Adrenal gland (tissue), 9 donors: ENCODE measurements at regions not wholly inside any gene's neighbourhood (a gene's known extent, or its start where the extent isn't known, plus 50 kb on each side); places are given as distances from the start of the nearest gene placed in this dataset.

ENCODE experiments used
- DNase-seq, 7 donors: peaks; one replicate each; pipeline ENCODE4 v3.0.0-alpha.2; 2019 to 2020
- H3K27ac ChIP-seq, 5 donors: fragments of 200-600 bp; sonication (generic) in 4 of 5; 1 replicate in 3 of 5; 2 replicates in 2 of 5; pipeline versions ENCODE4 v1.5.1 to v1.8.0; 2016 to 2020; ENCODE audit warnings: mild to moderate bottlenecking in 1 of 5
- H3K27me3 ChIP-seq: fragments of 200-600 bp; 2 replicates; pipeline ENCODE4 v1.8.0; 2021
- H3K36me3 ChIP-seq, 2 donors: fragments of 200-600 bp; replicated peaks in 1 of 2; 1 replicate in 1 of 2; 2 replicates in 1 of 2; pipeline versions ENCODE4 v1.5.1 to v1.8.0; 2018 to 2022
- H3K4me1 ChIP-seq, 2 donors: fragments of 200-600 bp; replicated peaks in 1 of 2; 1 replicate in 1 of 2; 2 replicates in 1 of 2; pipeline versions ENCODE4 v1.5.1 to v1.8.0; 2018 to 2021
- H3K4me3 ChIP-seq, 4 donors: fragments of 200-600 bp; sonication (generic) in 3 of 4; one replicate each; pipeline ENCODE4 v1.5.1; 2016 to 2018
- H3K9me3 ChIP-seq, 3 donors: fragments of 200-600 bp; sonication (generic) in 1 of 3; replicated peaks in 1 of 3; 1 replicate in 2 of 3; 2 replicates in 1 of 3; pipeline versions ENCODE4 v1.5.1 to v1.8.0; 2016 to 2021
- CTCF ChIP-seq, 6 experiments: fragments of 450-650 bp in 4 of 6; fragments of 200-600 bp in 2 of 6; sonication (generic) in 1 of 6; IDR thresholded peaks; 1 replicate in 5 of 6; 2 replicates in 1 of 6; pipeline versions ENCODE4 v1.5.1 to v1.8.0; 2016 to 2021; ENCODE audit warnings: antibody characterized with exemption in 6 of 6, mild to moderate bottlenecking in 2 of 6, moderate library complexity in 1 of 6
- POLR2A ChIP-seq, 2 donors: fragments of 450-650 bp; IDR thresholded peaks; one replicate each; pipeline ENCODE4 v1.6.1; 2017; ENCODE audit warnings: antibody characterized with exemption in 2 of 2, mild to moderate bottlenecking in 2 of 2, moderate library complexity in 1 of 2
- WGBS, 4 donors: extraction: QIAGEN DNeasy Blood & Tissue Kit in 2 of 4; methylation state at CpG; one replicate each; pipeline versions ENCODE4 v1.1.5 to v1.1.7; 2013 to 2017; 5-methylcytosine and 5-hydroxymethylcytosine counted together
- intact Hi-C, 2 donors: fragments of 100-400 bp; cut with DNase I; formaldehyde crosslinking; loops; one replicate each; pipeline versions ENCODE4 v1.14.1 to v1.15.0; 2022 to 2023
- donor health status: healthy with polysubstance abuse.
- donor health status: Bipolar disorder and iron deficiency.
- donor health status: DM: yes; HTN: yes; CAD: no.
- donor health status: DM: no; HTN: no; CAD: no.
- donor health status: DM: no; HTN: no; CAD: no.

GRCh38 chr10:3684891-3685290 lies 100.1 kb downstream of the KLF6 start:
- H3K4me1 ChIP-seq: no peaks in the 10 kb centered on the region
- H3K27me3 ChIP-seq: no peaks in the 10 kb centered on the region
- intact Hi-C loops: no loop called here
- H3K27ac ChIP-seq: no peak overlapping the region
- no peak overlapping the region for H3K4me3 ChIP-seq
- no peak for TF ChIP-seq POLR2A (IDR thresholded peaks at IDR 0.05)
- no peak for TF ChIP-seq CTCF (IDR thresholded peaks at IDR 0.05)
- 38 to 46% (median 43%) methylated on average over 2 of the region's 2 CpGs for WGBS, 4 donors
- no peak for DNase-seq
- H3K9me3 ChIP-seq: no peaks in the 10 kb centered on the region
- no peaks in the 10 kb centered on the region for H3K36me3 ChIP-seq

- no peak overlapping the region for H3K27ac ChIP-seq
- no peaks in the 10 kb centered on the region for H3K4me1 ChIP-seq
- no peak overlapping the region for H3K4me3 ChIP-seq
- 81 to 94% (median 85%) methylated on average over 4 of the region's 4 CpGs for WGBS, 4 donors
- H3K27me3 ChIP-seq: no peaks in the 10 kb centered on the region
- no peak for DNase-seq
- TF ChIP-seq POLR2A (IDR thresholded peaks at IDR 0.05) (no peak), CTCF (IDR thresholded peaks at IDR 0.05) (no peak)
- no peaks in the 10 kb centered on the region for H3K9me3 ChIP-seq
- H3K36me3 ChIP-seq: no peaks in the 10 kb centered on the region
- intact Hi-C loops: no loop called here
Measured at GRCh38 chr10:3683560-3683959, 101.4 kb downstream of the KLF6 start.

GRCh38 chr10:3682745-3683144 lies 102.3 kb downstream of the KLF6 start:
- H3K27me3 ChIP-seq: no peaks in the 10 kb centered on the region
- H3K27ac ChIP-seq: no peak overlapping the region
- no peaks in the 10 kb centered on the region for H3K4me1 ChIP-seq
- no peak overlapping the region for H3K4me3 ChIP-seq
- TF ChIP-seq CTCF (IDR thresholded peaks at IDR 0.05) (no peak), POLR2A (IDR thresholded peaks at IDR 0.05) (no peak)
- no peaks in the 10 kb centered on the region for H3K36me3 ChIP-seq
- 91 to 96% (median 95%) methylated on average over 6 of the region's 6 CpGs for WGBS, 4 donors
- H3K9me3 ChIP-seq: no peaks in the 10 kb centered on the region
- DNase-seq: no peak
- intact Hi-C loops: no loop called here

GRCh38 chr10:3681642-3682554 lies 103.1 kb downstream of the KLF6 start:
- Histone ChIP-seq H3K4me3 (no peak overlapping the region), H3K27ac (no peak overlapping the region), H3K4me1 (no peaks in the 10 kb centered on the region), H3K27me3 (no peaks in the 10 kb centered on the region), H3K36me3 (no peaks in the 10 kb centered on the region), H3K9me3 (no peaks in the 10 kb centered on the region)
- no peak for TF ChIP-seq POLR2A (IDR thresholded peaks at IDR 0.05)
- TF ChIP-seq CTCF (IDR thresholded peaks at IDR 0.05): no peak
- intact Hi-C loops: no loop called here
- 75 to 92% (median 88%) methylated on average over 23 of the region's 23 CpGs for WGBS, 4 donors
- DNase-seq: no peak
